ENCODE measurements at regions not wholly inside any gene's neighbourhood (a gene's known extent, or its start where the extent isn't known, plus 50 kb on each side); places are given as distances from the start of the nearest gene placed in this dataset.

GRCh38 chr7:24455813-24456525, 117.3 kb upstream of the PALS2 start:
- no peak for TF ChIP-seq NFIC (IDR thresholded peaks at IDR 0.05)
- TF ChIP-seq TEAD4 (IDR thresholded peaks at IDR 0.05): no peak
- no peak for TF ChIP-seq TAF1 (IDR thresholded peaks at IDR 0.05; ENCODE audit: low read depth)
- no peak for TF ChIP-seq YY1 (IDR thresholded peaks at IDR 0.05; ENCODE audit: low read depth)

All from Ishikawa (cell line).